SH-SY5Y (cell line): ENCODE measurements at regions not wholly inside any gene's neighbourhood (a gene's known extent, or its start where the extent isn't known, plus 50 kb on each side); places are given as distances from the start of the nearest gene placed in this dataset.

ENCODE experiments used
- GATA2 ChIP-seq: IDR thresholded peaks from 2 replicates; pipeline ENCODE4 v1.6.1; 2011; ENCODE audit warnings: mild to moderate bottlenecking, low read depth, low read length
- GATA3 ChIP-seq: IDR thresholded peaks from 2 replicates; pipeline ENCODE4 v1.6.1; 2011; ENCODE audit warnings: low read depth, mild to moderate bottlenecking, low read length, moderate library complexity

DNA sequence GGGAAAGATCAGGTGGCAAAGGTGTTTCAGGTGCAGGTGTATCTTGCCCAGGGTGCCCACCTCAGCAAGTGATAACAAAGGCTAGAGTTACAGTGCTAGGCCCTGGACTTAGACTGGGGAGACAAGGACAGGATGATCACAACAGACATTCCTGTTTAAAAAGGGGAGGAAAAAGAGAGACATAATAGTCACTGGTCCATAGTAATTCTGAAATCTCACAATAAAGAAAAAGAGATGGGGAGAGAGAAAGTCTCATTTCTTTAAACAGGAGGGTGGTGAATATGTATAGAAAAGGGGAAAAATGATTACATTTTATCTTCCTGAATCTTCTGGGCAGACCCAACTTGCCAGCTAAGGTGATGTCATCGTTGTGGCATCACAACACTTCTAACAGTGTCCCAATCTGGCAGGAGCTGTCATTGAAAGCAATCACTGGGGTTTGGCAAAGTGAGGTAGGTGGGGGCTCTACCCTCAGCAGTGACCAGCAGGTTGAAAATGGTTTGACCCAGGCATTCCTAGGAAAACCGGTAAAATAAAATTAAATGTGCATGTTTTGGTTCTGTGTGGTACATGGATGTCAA, 99.5 kb downstream of the ZNF621 start:
- TF ChIP-seq GATA2 (no peak), GATA3 (no peak)
